IMR-90 (cell line): ENCODE measurements at regions not wholly inside any gene's neighbourhood (a gene's known extent, or its start where the extent isn't known, plus 50 kb on each side); places are given as distances from the start of the nearest gene placed in this dataset.

Experiments used
- BHLHE40 ChIP-seq: fragments of 150-350 bp; IDR thresholded peaks from 2 replicates; pipeline ENCODE4 v1.6.1; 2016; ENCODE audit warnings: mild to moderate bottlenecking, low read depth, low read length
- CHD1 ChIP-seq: IDR thresholded peaks from 2 replicates; pipeline ENCODE4 v1.6.1; 2012; ENCODE audit warnings: low read depth, low read length, improper control_type of control experiment
- CTCF ChIP-seq: conservative IDR thresholded peaks from 2 replicates; pipeline ENCODE4 v1.5.1; 2012; ENCODE audit warnings: mild to moderate bottlenecking, low read depth, low read length, improper control_type of control experiment
- MAFK ChIP-seq: IDR thresholded peaks from 2 replicates; pipeline ENCODE4 v1.6.1; 2012; ENCODE audit warnings: low read depth, low read length, improper control_type of control experiment
- MXI1 ChIP-seq: IDR thresholded peaks from 2 replicates; pipeline ENCODE4 v1.6.1; 2012; ENCODE audit warnings: low read depth, mild to moderate bottlenecking, low read length, moderate library complexity, borderline replicate concordance
- POLR2A ChIP-seq: IDR thresholded peaks from 2 replicates; pipeline ENCODE4 v1.6.1; 2012; ENCODE audit warnings: mild to moderate bottlenecking, low read depth, low read length
- RFX5 ChIP-seq: IDR thresholded peaks from 2 replicates; pipeline ENCODE4 v1.8.0; 2012; ENCODE audit warnings: low read depth, mild to moderate bottlenecking, low read length, moderate library complexity
- SMC3 ChIP-seq: fragments of 150-350 bp; IDR thresholded peaks from 2 replicates; pipeline ENCODE4 v1.6.1; 2016; ENCODE audit warnings: low read depth, mild to moderate bottlenecking, antibody characterized with exemption, low read length, moderate library complexity
- USF2 ChIP-seq: fragments of 150-350 bp; IDR thresholded peaks from 2 replicates; pipeline ENCODE4 v1.6.1; 2017; ENCODE audit warnings: mild to moderate bottlenecking, antibody characterized with exemption, low read length, low read depth

- no peak for TF ChIP-seq POLR2A
- TF ChIP-seq USF2 = no peak
- TF ChIP-seq RFX5 = no peak
- no peak for TF ChIP-seq CTCF
- TF ChIP-seq BHLHE40 = no peak
- no peak for TF ChIP-seq SMC3
- TF ChIP-seq MXI1 = no peak
- no peak for TF ChIP-seq CHD1
- TF ChIP-seq MAFK = no peak
These were observed 114.0 kb upstream of the LDB2 start for GRCh38 chr4:17012451-17012850.
